ENCODE measurements at regions not wholly inside any gene's neighbourhood (a gene's known extent, or its start where the extent isn't known, plus 50 kb on each side); places are given as distances from the start of the nearest gene placed in this dataset.
"Not testable (repeated sequence)": the region's sequence is repeated elsewhere in the genome, so short reads cannot be mapped to it uniquely, and the experiment has no call there.

GRCh38 chr7:55261386-55261770, 103.8 kb upstream of the LANCL2 start:
- DNase-seq: no peak

- DNase-seq: not testable (repeated sequence)
Measured at GRCh38 chr7:55265328-55265727, 99.8 kb upstream of the LANCL2 start.

- DNase-seq: no peak
Measured at GRCh38 chr7:55265836-55266642, 99.1 kb upstream of the LANCL2 start.

GRCh38 chr7:55271069-55271626, 94.0 kb upstream of the LANCL2 start:
- DNase-seq: no peak

- no peak for DNase-seq
Measured at GRCh38 chr7:55271661-55272060, 93.5 kb upstream of the LANCL2 start.

- DNase-seq: no peak
Measured at GRCh38 chr7:55272328-55272727, 92.8 kb upstream of the LANCL2 start.

- DNase-seq: no peak
Measured at GRCh38 chr7:55273186-55273980, 91.8 kb upstream of the LANCL2 start.

GRCh38 chr7:55274156-55274555, 91.0 kb upstream of the LANCL2 start:
- no peak for DNase-seq

GRCh38 chr7:55275291-55276200, 89.6 kb upstream of the LANCL2 start:
- DNase-seq: no peak

GRCh38 chr7:55276572-55277295, 88.4 kb upstream of the LANCL2 start:
- no peak for DNase-seq

GRCh38 chr7:55277916-55278315, 87.2 kb upstream of the LANCL2 start:
- DNase-seq: no peak

- DNase-seq: no peak
Measured at GRCh38 chr7:55278321-55278720, 86.8 kb upstream of the LANCL2 start.

GRCh38 chr7:55279080-55279845, 85.9 kb upstream of the LANCL2 start:
- DNase-seq: no peak

GRCh38 chr7:55280031-55280454, 85.1 kb upstream of the LANCL2 start:
- DNase-seq: peak; percentile 77

GRCh38 chr7:55285665-55286064, 79.5 kb upstream of the LANCL2 start:
- no peak for DNase-seq

- no peak for DNase-seq
Measured at GRCh38 chr7:55286666-55287065, 78.5 kb upstream of the LANCL2 start.

GRCh38 chr7:55288070-55288824, 76.9 kb upstream of the LANCL2 start:
- no peak for DNase-seq

GRCh38 chr7:55296070-55296469, 69.1 kb upstream of the LANCL2 start:
- DNase-seq: no peak

- no peak for DNase-seq
Measured at GRCh38 chr7:55299273-55299967, 65.7 kb upstream of the LANCL2 start.

GRCh38 chr7:55303220-55303619, 61.9 kb upstream of the LANCL2 start:
- no peak for DNase-seq

Data from right forelimb (tissue), 1 donor.